Left ventricle myocardium superior (tissue), 1 donor: ENCODE measurements at regions not wholly inside any gene's neighbourhood (a gene's known extent, or its start where the extent isn't known, plus 50 kb on each side); places are given as distances from the start of the nearest gene placed in this dataset.

Experiments used
- ATAC-seq: fragments of 200-7000 bp; cut with Tn5 transposase; one replicate; pipeline ENCODE4 v1.9.1; 2020; ENCODE audit warnings: mild to moderate bottlenecking, moderate library complexity
- DNase-seq: peaks from one replicate; pipeline ENCODE4 v3.0.0-alpha.2; 2020
- intact Hi-C: fragments of 100-400 bp; cut with micrococcal nuclease; formaldehyde crosslinking; loops from one replicate; pipeline ENCODE4 v1.11.0; 2022
- donor health status: DM: no; HTN: yes; CAD: no; lungs with severe emphysema.

DNA sequence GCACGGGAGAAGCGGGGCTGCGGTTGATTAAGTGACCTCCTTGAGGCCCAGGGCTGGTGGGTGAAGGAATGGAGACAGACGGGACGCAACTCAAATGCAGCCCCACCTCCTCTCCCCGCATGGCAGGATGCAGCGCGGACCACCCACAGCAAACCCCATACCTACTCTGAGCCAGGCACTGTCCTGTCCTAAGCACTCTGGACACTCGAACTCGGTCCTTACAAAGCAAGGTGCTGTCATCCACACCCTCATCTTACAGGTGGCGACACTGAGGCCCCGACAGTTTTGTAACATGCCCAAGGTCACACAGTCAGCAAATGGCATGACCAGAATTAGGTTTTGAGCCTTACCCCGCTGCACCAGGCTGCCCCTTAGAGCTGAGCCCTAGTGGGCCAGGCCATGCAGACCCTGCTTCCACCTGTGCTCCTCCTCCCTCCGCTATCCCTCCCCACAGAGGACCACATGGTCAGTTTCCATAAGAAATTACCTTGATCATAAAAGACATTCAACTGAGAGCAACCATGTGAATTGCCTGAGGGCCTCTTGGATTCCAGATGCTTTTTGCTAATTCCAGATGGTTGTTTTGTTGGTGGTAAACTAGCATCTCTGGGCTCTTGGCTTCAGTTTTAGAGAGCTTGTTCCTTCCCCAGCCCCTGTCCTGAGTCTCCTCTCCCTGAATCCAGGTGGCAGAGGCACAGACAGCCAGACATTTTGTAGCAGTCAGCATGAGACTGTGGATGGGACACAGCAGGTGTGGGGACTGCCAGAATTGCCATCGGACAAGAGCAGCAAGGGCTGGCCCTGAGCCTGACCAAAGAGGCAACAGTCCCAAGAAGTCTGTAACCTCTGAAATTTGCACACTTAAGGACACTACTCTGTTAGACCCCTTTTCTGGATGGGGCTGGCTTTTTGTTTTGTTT lies 171.9 kb upstream of the PMEPA1 start:
- DNase-seq (no peak), ATAC-seq (no peak)
- intact Hi-C loops: no loop called here

DNA sequence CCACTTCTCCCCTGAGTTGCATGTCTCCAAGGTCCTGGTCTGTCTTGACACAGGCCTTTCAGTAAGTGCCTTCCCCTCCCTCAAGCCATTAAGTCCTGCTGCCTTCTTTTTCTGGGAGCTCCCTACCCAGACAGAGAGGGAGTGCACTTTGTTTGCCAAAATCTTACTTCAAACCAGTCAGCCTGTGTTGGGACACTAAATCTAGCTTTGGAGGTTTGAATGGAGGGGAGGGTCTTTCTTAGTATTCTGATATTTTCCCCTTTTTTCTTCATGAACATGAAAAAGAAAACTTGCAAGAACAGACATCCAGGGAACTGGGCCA lies 170.7 kb upstream of the PMEPA1 start:
- intact Hi-C loops: no loop called here
- ATAC-seq (peak; percentile 16), DNase-seq (no peak)

DNA sequence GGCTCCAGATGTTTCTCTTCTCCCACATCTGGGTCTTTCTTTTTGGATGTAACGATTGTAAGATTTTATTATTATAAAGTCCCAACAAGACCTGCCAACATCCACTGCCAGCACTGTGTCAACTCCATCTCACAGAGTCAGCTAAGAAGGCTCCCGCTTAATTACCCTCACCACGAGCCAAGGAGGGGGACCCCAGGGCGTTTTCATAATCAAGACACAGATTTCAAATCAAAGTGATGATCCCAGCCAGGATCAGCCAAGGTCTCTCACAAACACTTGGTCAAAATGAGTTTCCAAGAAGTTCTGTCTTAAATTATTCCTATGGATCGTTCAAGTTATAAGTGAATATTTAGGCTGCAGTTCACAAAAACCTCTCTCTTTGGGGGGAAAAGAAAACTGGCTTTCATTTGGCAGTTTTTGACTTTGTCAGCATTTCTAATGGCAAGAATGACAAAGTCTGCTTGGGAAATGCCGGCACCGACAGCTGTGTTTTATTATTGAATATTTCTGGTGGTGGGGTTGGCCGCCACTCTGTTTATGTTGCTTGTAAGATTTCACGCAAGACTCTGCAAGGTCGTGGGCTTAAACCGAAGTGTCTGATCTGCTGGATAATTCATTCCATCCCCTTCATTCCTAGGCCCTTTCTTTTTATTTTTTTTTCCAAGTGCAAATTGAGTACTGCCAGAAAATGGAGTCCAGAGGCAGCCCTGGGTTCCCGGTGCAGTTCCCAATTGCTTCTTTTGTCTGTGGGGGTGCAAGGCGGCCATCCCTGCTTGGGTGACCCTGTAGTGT lies 170.2 kb upstream of the PMEPA1 start:
- intact Hi-C loops: no loop called here
- ATAC-seq (peak; percentile 87), DNase-seq (peak; percentile 58)

DNA sequence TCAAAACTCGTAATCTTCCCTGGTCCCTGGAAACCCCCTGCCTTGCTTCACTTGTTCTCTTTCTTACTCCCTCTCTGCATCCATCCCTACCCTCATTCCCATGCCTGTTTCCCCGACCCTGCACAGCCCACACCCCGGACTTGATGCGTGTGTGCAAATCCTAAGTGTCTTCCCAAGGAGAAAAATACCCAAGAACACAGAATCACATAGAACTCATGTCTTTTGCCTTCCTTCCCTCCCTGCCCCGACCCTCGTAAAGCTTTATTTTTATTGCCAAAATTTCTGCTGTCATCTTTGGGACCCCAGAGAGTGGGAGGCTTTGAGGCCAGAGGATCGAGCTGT lies 169.6 kb upstream of the PMEPA1 start:
- intact Hi-C loops: no loop called here
- ATAC-seq: peak; percentile 30
- DNase-seq: no peak

DNA sequence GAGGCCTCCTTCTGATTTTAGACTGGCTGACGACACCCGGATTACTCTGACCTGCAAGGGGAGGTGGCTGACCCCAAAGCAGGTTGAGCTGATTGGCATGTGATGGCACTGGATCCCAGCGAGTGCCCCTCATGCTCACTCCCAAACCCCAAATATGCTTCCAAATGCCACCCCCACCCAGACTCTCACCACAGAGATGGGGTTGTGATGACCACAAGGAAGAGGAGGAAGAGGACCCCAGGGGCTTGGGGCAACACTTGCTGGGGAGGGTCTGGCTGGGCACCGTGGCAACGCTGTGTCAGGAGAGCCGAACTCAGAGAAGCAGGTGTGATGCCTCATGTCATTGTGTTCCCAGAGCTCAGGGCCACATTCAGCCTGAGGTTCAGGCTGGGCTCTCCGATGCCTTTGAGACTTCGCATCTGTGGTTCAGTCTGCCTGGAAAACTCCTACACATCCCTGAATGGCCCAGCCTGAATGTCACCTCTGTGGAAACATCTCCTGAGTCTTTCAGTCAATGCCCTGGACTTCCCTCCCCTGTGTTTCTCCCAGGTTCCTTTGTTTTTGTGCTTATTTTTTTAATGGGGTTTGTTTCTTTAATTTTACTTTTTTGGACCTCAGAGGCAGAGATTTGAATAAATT lies 169.1 kb upstream of the PMEPA1 start:
- no peak for DNase-seq
- intact Hi-C loops: no loop called here
- no peak for ATAC-seq

DNA sequence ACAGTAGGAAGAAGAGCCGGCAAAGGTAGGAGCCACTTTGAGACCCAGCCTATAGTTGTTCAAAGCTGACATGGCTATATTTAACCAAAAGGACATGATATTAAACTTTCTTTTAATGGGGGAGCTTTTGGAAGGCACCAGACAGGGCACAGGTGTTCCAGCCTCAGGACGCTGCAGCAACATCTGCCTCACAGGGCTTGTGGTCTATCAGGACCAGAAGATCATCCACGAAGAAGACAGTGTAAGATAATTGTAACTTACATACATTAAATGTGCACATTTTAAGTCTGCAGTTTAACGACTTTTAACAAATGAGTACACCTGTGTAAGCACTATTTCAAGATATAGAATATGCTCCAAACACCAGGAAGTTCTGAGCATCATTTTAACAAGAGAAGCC lies 168.2 kb upstream of the PMEPA1 start:
- intact Hi-C loops: no loop called here
- ATAC-seq (no peak), DNase-seq (no peak)

DNA sequence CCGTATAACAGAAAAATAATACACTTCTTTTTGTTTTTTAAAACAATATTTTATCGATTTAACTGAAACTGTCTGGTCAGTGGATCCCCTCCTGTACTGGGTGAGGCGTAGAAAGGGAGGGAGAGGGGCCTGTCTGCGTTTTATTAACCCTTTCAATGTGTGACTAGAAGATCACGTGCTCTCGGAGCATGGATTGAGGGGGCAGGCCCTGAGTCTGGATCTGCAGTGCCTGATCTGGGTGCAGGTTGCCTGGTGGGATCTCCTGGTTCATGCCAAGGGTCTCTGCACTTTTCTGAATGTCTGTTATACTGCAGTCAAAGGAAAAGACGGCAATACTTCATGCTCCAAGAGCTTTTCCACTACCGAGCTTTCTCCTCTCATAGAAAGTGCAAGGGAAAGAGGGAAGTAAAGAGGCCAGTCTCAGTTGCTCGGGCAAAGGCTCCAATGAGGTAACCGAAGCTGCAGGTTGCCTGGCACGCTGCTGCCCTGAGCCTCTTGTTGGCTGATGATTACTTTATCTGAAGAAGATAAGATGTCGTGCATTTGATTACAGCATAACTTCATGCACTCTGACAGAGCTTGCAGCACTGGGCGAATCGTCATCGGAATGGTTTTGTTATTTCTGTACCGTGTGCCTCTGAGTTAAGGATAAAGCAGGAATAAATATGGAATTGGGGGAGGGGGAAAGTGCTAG lies 167.5 kb upstream of the PMEPA1 start:
- no peak for ATAC-seq
- no peak for DNase-seq
- intact Hi-C loops: no loop called here

DNA sequence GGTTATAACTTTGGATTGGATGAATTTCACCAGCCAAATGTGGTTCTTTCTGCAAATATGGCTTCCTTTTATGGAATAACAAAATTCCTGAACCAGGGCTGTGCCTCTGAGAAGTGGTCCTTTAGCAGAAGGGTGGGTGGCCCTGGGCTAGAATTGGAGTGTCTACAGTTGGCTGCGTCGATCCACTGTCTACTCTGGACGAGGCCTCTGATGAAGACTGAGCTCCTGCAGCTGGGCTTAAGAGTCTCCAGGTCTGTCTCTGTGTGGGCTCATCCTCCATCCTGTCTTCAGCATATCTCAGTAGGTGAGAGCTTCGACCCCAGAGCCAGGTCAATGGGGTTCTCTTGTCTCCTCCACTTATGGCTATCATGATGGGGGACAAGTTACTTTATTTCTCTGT lies 166.3 kb upstream of the PMEPA1 start:
- intact Hi-C loops: no loop called here
- no peak for DNase-seq
- no peak for ATAC-seq

DNA sequence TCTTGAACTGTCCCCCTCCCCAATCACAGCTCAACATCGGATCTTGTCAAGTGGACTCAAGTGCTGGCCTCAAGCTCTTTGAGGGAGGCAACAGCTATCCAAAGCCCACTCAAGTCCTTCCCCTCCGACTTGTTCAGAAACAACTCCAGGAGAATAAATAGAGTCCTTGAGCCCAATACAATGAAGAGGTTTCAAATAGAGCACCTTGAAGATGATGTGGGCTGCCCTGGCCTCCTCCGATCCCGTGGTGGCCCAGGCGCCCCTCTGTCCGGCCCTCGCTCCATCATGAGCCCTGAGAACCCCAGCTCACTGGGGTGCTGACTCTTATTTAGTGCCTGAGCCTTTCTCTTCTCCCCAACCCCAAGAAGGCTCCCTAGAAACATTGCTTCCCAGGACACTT lies 164.3 kb upstream of the PMEPA1 start:
- intact Hi-C loops: no loop called here
- no peak for ATAC-seq
- DNase-seq: no peak

DNA sequence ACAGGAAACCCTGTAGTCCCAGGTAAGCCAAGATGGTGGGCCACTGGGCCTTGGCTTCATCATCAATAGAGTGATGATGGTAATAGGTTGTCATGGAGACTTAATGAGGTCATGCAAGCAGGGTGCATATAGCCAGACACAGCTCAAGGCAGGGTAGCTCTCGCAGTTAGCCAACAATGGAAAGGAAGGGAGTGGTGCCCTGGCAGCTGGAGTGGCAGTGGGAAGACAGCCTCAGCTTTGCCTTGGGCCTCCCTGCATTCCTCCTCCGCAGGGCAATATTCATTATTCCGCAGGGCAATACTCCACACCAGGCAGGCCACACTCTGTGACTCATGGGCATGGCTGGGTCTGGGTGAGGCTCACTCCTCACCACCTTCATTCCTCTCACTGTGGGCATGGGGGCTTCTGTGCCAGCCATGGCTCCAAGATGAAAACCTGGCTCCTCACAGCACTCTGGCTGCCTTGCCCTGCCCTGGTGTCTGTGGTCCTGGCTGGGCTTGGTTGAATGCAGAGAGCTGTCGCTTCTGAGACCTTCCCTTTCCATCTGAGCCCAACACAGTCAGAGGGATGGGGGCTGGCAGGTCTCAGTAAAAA lies 163.1 kb upstream of the PMEPA1 start:
- intact Hi-C loops: no loop called here
- ATAC-seq (no peak), DNase-seq (no peak)

DNA sequence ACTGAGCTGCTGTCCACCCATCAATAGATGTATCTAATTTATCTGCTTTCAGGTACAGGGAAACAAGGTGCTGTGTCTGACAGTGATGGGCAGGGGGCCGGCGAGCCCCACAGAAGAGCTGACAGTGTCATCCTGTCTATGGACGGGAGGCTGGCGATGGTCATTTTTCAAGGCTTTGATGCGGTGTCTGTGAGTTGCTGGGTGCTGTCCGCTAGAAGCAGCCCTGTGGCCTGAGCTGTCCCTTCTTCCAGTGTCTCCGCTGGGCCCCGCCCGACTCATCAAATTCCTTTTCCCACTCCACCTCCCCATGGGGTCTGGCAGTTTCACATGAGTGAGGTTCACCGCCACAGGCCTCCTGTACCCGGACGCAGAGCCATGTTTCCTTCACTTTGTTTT lies 161.4 kb upstream of the PMEPA1 start:
- intact Hi-C loops: no loop called here
- DNase-seq (no peak), ATAC-seq (no peak)

DNA sequence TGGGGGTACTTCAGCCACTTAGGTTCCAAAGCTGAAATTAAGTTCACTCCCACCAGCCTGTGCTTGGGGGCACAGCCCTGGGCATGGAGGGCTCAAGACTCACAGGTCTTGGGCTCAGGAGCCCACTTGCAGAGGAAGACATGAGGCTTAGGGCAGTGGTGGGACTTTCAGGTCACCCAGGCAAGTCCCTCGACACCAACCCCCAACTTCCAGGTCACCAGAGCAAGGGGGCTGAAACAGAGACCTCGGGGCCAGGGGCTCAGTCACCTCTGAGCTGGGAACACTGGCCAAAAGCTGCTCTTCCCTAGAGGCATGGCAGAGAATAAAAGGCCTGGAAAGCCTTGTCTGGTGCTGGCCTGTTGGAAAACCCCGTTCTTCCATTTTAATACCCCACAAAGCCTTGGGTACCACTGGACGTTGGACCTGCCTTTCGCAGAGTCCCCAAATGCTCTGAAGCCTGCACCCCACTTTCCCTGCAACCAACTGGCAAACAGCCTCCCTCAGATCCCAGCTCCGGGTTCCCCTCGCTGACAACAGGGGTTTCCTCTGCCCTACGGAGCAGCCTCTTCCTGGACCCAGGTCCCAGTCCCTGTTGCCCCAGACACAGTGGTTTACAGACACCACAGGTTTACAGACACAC lies 160.9 kb upstream of the PMEPA1 start:
- DNase-seq (no peak), ATAC-seq (no peak)
- intact Hi-C loops: no loop called here

DNA sequence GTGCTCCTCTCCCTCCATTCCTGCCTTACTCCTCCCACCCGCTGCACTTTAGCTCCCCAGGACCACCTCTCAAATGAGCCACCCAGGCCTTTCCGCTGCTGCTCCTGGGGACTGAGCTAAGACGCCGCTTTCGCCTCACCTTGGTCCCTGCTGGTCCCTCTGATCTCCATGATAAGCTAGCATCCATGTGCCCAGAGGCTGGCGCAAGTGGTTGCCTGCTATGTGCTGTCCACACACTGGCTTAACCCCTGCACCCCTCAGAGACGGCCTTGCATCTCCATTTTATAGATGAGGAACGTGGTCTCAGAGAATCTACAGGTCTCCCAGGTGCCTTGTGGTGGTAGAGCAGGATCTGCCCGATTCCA lies 160.1 kb upstream of the PMEPA1 start:
- intact Hi-C loops: no loop called here
- DNase-seq (no peak), ATAC-seq (no peak)

DNA sequence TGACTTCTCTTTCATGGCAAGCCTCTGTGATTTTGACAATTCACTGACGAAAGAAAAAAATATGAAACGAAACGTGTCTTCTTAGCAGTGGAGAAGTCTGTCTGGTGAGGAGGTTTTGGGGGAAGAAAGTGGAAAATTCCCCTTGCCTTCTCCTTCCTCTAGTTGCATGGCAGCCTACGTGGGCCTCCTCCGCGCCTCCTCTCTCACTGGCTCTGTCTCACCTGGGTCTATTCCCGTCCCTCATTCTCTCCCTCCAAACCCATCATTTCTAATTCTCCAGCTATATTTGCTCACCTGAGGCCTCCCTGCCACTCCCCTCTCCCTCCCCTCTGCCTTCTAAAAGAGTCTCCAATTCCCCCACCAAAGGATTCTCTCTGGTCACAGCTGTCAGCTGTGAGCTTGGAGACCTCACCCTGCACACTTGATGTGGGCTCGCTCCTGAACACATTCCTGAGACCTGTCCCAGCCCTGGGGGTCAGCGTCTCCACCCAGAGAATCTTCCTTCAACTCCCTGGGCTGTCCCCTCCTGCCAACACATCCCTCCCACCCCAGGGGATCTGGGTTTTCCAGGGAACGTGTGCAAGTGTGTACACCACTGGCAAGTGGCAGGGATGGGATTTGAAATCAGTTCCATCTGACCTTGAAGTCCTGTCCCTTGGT lies 159.6 kb upstream of the PMEPA1 start:
- ATAC-seq (no peak), DNase-seq (no peak)
- intact Hi-C loops: no loop called here

DNA sequence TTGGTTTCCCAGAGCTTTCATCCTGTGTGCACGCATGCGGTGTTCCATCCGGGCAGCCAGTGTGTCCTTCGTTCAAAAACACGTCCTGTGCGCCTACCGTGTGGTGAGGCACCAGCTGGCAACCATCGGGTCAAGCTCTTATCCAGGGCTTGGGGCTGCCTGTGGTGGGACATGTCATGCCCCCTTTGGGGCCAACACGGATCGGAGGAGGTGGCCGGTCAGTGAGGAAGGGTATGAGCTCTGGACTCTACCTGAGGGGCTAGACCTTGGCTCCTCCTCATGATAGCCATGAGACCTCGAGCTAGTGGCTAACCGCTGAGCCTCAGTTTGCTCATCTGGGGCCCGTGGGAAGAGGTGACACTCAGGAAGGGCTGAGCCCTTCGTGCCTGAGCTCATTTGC lies 158.5 kb upstream of the PMEPA1 start:
- ATAC-seq (no peak), DNase-seq (no peak)
- intact Hi-C loops: no loop called here

DNA sequence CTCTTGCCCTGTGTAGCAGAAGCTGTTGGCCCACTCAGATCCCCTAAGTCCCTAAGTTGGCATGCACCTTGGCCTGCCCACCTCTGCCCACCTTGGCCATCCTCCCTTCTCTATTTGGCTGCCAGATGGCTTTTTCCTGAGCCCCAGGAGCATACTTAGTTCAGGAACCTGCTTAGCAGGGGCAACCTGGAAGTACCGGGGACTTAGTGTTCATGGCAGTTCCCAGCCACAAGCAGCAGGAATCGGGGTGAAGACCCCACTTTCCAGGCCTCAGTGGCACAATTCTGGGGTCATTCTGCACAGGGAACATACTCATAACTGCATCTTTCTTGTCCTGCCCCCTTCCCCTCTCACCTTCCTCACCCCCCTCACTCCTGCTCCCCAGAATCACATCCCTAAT lies 158.0 kb upstream of the PMEPA1 start:
- ATAC-seq (no peak), DNase-seq (no peak)
- intact Hi-C loops: no loop called here

DNA sequence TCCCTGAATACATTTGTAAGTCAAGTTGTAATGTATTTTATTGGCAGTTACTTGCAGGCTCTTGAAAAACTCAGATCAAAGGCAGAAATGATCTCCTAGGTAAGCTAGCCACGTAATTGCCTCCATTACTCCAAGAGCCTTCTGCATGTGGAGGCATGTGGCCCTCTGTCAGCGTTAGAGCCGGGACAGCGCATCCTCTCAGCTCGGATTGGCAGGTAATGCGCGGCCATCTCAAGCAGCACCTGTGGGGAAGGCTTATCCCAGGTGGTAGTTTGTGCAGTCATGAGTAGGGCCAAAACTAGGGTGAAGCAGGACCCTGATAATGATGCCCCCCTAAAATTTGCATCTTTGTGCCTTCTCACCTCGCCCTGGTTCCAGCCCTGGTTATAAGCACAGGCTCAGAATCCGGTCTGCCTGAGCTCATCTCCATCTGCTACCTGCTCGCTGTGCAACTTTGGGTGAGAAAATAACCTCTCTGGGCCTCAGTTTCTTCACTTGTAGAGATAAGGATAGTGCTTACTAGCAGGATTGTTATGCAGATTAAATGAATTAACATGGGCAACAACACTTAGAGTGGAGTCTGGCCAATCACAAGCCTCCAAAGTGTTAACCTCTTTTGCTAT lies 157.5 kb upstream of the PMEPA1 start:
- intact Hi-C loops: no loop called here
- no peak for ATAC-seq
- DNase-seq: no peak
